Spleen (tissue), 7 donors: ENCODE measurements at regions not wholly inside any gene's neighbourhood (a gene's known extent, or its start where the extent isn't known, plus 50 kb on each side); places are given as distances from the start of the nearest gene placed in this dataset.

Source experiments
- POLR2A ChIP-seq, 3 donors: fragments of 450-650 bp; IDR thresholded peaks; one replicate each; pipeline ENCODE4 v1.5.1; 2017; ENCODE audit warnings: antibody characterized with exemption in 3 of 3, mild to moderate bottlenecking in 1 of 3
- POLR2AphosphoS5 ChIP-seq, 3 donors: sonication (generic); formaldehyde crosslinking; IDR thresholded peaks; one replicate each; pipeline ENCODE4 v1.5.1; 2017; ENCODE audit warnings: antibody characterized with exemption in 3 of 3
- TF ChIP-seq, protein P1 (sequence below), 11 experiments: fragments of 200-600 bp in 7 of 11; fragments of 450-650 bp in 4 of 11; sonication (generic) in 4 of 11; IDR thresholded peaks in 8 of 11; conservative IDR thresholded peaks in 3 of 11; 1 replicate in 7 of 11; 2 replicates in 4 of 11; pipeline versions ENCODE4 v1.4.0 to v1.8.0; 2016 to 2021; ENCODE audit warnings: antibody characterized with exemption in 11 of 11, inconsistent platforms in 4 of 11, mild to moderate bottlenecking in 1 of 11
- donor health status: DM: no; HTN: no; CAD: no; lungs with moderate emphysema.
- donor health status: DM: no; HTN: no; CAD: no.
- donor health status: DM: no; HTN: no; CAD: no.

- TF ChIP-seq, protein P1, sequence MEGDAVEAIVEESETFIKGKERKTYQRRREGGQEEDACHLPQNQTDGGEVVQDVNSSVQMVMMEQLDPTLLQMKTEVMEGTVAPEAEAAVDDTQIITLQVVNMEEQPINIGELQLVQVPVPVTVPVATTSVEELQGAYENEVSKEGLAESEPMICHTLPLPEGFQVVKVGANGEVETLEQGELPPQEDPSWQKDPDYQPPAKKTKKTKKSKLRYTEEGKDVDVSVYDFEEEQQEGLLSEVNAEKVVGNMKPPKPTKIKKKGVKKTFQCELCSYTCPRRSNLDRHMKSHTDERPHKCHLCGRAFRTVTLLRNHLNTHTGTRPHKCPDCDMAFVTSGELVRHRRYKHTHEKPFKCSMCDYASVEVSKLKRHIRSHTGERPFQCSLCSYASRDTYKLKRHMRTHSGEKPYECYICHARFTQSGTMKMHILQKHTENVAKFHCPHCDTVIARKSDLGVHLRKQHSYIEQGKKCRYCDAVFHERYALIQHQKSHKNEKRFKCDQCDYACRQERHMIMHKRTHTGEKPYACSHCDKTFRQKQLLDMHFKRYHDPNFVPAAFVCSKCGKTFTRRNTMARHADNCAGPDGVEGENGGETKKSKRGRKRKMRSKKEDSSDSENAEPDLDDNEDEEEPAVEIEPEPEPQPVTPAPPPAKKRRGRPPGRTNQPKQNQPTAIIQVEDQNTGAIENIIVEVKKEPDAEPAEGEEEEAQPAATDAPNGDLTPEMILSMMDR (IDR thresholded peaks at IDR 0.05 in 8 of 11, conservative IDR thresholded peaks at IDR 0.05 in 3 of 11), result no peak
- TF ChIP-seq POLR2A (IDR thresholded peaks at IDR 0.05) (no peak), POLR2AphosphoS5 (IDR thresholded peaks at IDR 0.05) (no peak)
These were observed 373.3 kb upstream of the FAM174A start for GRCh38 chr5:100161868-100162267.
